ENCODE measurements at regions not wholly inside any gene's neighbourhood (a gene's known extent, or its start where the extent isn't known, plus 50 kb on each side); places are given as distances from the start of the nearest gene placed in this dataset.

- Histone ChIP-seq H3K36me3 (no peaks in the 10 kb centered on the region), H3K4me1 (no peaks in the 10 kb centered on the region), H3K9me3 (no peaks in the 10 kb centered on the region), H3K27me3 (no peaks in the 10 kb centered on the region), H3K27ac (no peak overlapping the region), H3K4me3 (no peak overlapping the region)
- no peak for TF ChIP-seq POLR2A (IDR thresholded peaks at IDR 0.05)
- TF ChIP-seq POLR2AphosphoS5 (IDR thresholded peaks at IDR 0.05; ENCODE audit: insufficient read depth in 1 of 2, low read depth in 1 of 2): no peak
- no peak for TF ChIP-seq CTCF (IDR thresholded peaks at IDR 0.05)
- intact Hi-C loops (cut with DNase I): no loop called here
- DNase-seq (ENCODE audit: extremely low spot score in 2 of 2): no peak
These were observed 222.3 kb upstream of the IGFBP3 start for GRCh38 chr7:46143421-46143820.

- H3K4me3 ChIP-seq: no peak overlapping the region
- intact Hi-C loops (cut with DNase I): no loop called here
These were observed 218.0 kb upstream of the IGFBP3 start for GRCh38 chr7:46139079-46139478.

GRCh38 chr7:46137725-46138124 is 216.7 kb upstream of the IGFBP3 start:
- TF ChIP-seq POLR2A (IDR thresholded peaks at IDR 0.05): no peak
- Histone ChIP-seq H3K36me3 (no peaks in the 10 kb centered on the region), H3K4me1 (no peaks in the 10 kb centered on the region), H3K27me3 (no peaks in the 10 kb centered on the region), H3K27ac (no peak overlapping the region), H3K4me3 (no peak overlapping the region), H3K9me3 (no peaks in the 10 kb centered on the region)
- no peak for DNase-seq (ENCODE audit: extremely low spot score in 2 of 2)
- intact Hi-C loops (cut with DNase I): no loop called here

More at GRCh38 chr7:46139079-46139478, 218.0 kb upstream of the IGFBP3 start:
- Histone ChIP-seq H3K36me3 (no peaks in the 10 kb centered on the region), H3K4me1 (no peaks in the 10 kb centered on the region), H3K27ac (no peak overlapping the region), H3K9me3 (no peaks in the 10 kb centered on the region), H3K27me3 (no peaks in the 10 kb centered on the region)
- no peak for DNase-seq (ENCODE audit: extremely low spot score in 2 of 2)
- TF ChIP-seq POLR2AphosphoS5 (IDR thresholded peaks at IDR 0.05; ENCODE audit: insufficient read depth in 1 of 2, low read depth in 1 of 2): no peak
- no peak for TF ChIP-seq CTCF (IDR thresholded peaks at IDR 0.05)
- TF ChIP-seq POLR2A (IDR thresholded peaks at IDR 0.05): no peak

- TF ChIP-seq POLR2A (IDR thresholded peaks at IDR 0.05): no peak
- no peak for TF ChIP-seq CTCF (IDR thresholded peaks at IDR 0.05)
- TF ChIP-seq POLR2AphosphoS5 (IDR thresholded peaks at IDR 0.05; ENCODE audit: insufficient read depth in 1 of 2, low read depth in 1 of 2): no peak
- Histone ChIP-seq H3K4me1 (no peaks in the 10 kb centered on the region), H3K9me3 (no peaks in the 10 kb centered on the region), H3K27ac (no peak overlapping the region), H3K36me3 (no peaks in the 10 kb centered on the region), H3K4me3 (no peak overlapping the region), H3K27me3 (no peaks in the 10 kb centered on the region)
- intact Hi-C loops (cut with DNase I): no loop called here
- DNase-seq (ENCODE audit: extremely low spot score in 2 of 2): no peak
These were observed 214.5 kb upstream of the IGFBP3 start for GRCh38 chr7:46135557-46135956.

GRCh38 chr7:46134795-46135194 is 213.7 kb upstream of the IGFBP3 start:
- no peaks in the 10 kb centered on the region for H3K4me1 ChIP-seq
- no peak for DNase-seq (ENCODE audit: extremely low spot score in 2 of 2)
- intact Hi-C loops (cut with DNase I): no loop called here
- no peaks in the 10 kb centered on the region for H3K9me3 ChIP-seq
- no peak overlapping the region for H3K4me3 ChIP-seq
- H3K27ac ChIP-seq: no peak overlapping the region
- TF ChIP-seq CTCF (IDR thresholded peaks at IDR 0.05): no peak
- no peak for TF ChIP-seq POLR2A (IDR thresholded peaks at IDR 0.05)
- no peaks in the 10 kb centered on the region for H3K27me3 ChIP-seq
- H3K36me3 ChIP-seq: no peaks in the 10 kb centered on the region

GRCh38 chr7:46134385-46134784 is 213.3 kb upstream of the IGFBP3 start:
- TF ChIP-seq POLR2AphosphoS5 (IDR thresholded peaks at IDR 0.05; ENCODE audit: insufficient read depth in 1 of 2, low read depth in 1 of 2) (no peak), CTCF (IDR thresholded peaks at IDR 0.05) (no peak), POLR2A (IDR thresholded peaks at IDR 0.05) (no peak)
- no peaks in the 10 kb centered on the region for H3K36me3 ChIP-seq
- intact Hi-C loops (cut with DNase I): no loop called here
- no peak overlapping the region for H3K27ac ChIP-seq
- H3K4me3 ChIP-seq: no peak overlapping the region
- no peak for DNase-seq (ENCODE audit: extremely low spot score in 2 of 2)
- H3K9me3 ChIP-seq: no peaks in the 10 kb centered on the region
- H3K27me3 ChIP-seq: no peaks in the 10 kb centered on the region
- no peaks in the 10 kb centered on the region for H3K4me1 ChIP-seq
